Endothelial cell of umbilical vein (primary cell): ENCODE measurements at regions not wholly inside any gene's neighbourhood (a gene's known extent, or its start where the extent isn't known, plus 50 kb on each side); places are given as distances from the start of the nearest gene placed in this dataset.

Experiments
- BruUV-seq: library from RNA; stranded (reverse); fragments of 400-500 nt; replicated peaks from 2 replicates; lab custom pipeline; 2021; lab: Mats Ljungman, UMichigan
- CTCF ChIA-PET: fragments of 300-600, 350-600 bp; sonication (Branson Sonifier 250); formaldehyde crosslinking; loops from one replicate; lab custom pipeline; 2021; ENCODE audit warnings: antibody characterized with exemption, inconsistent platforms; lab: Charles Lee
- POLR2A ChIA-PET: fragments of 300-600, 350-600 bp; sonication (Branson Sonifier 250); formaldehyde crosslinking; loops from one replicate; lab custom pipeline; 2021; ENCODE audit warnings: antibody characterized with exemption, inconsistent platforms; lab: Charles Lee
- DNase-seq: peaks from one replicate; pipeline ENCODE4 v3.0.0-alpha.2; 2011; ENCODE audit warnings: low read depth, low spot score
- FAIRE-seq: peaks from 2 replicates; lab custom pipeline; 2011; peaks lifted over from hg19 to GRCh38; lab: Jason Lieb, UNC
- H2AFZ ChIP-seq: 2 replicates; pipeline ENCODE4 v1.6.0; 2012; ENCODE audit warnings: low read depth, low read length, control low read depth, inconsistent platforms
- H3K27ac ChIP-seq: 2 replicates; pipeline ENCODE4 v1.5.1; 2011; ENCODE audit warnings: low read depth, mild to moderate bottlenecking, control low read depth, low read length, moderate library complexity; ENCODE audit not compliant: insufficient read depth
- H3K27me3 ChIP-seq, 2 experiments: 2 replicates each; pipeline versions ENCODE4 v1.6.0 to v1.6.1; 2011; ENCODE audit warnings: low read length in 2 of 2, mixed read lengths in 1 of 2; ENCODE audit not compliant: control insufficient read depth in 2 of 2, insufficient read depth in 2 of 2
- H3K36me3 ChIP-seq, 2 experiments: 2 replicates in 1 of 2; 3 replicates in 1 of 2; pipeline ENCODE4 v1.5.1; 2011; ENCODE audit warnings: low read length in 2 of 2, mild to moderate bottlenecking in 1 of 2, moderate library complexity in 1 of 2; ENCODE audit not compliant: control insufficient read depth in 2 of 2, insufficient read depth in 2 of 2; ENCODE audit errors: extremely low read depth in 1 of 2
- H3K4me1 ChIP-seq: 3 replicates; pipeline ENCODE4 v1.5.1; 2011; ENCODE audit warnings: mild to moderate bottlenecking, low read length; ENCODE audit not compliant: control insufficient read depth, insufficient read depth; ENCODE audit errors: extremely low read depth
- H3K4me2 ChIP-seq: 2 replicates; pipeline ENCODE4 v1.6.1; 2011; ENCODE audit warnings: low read length, control low read depth, mixed read lengths; ENCODE audit not compliant: insufficient read depth
- H3K4me3 ChIP-seq, 3 experiments: fragments of 200-600 bp in 1 of 3; sonication (generic), shearing (Covaris generic) in 1 of 3; replicated peaks in 1 of 3; 2 replicates each; pipeline ENCODE4 v1.5.1; 2011 to 2016; ENCODE audit warnings: control low read depth in 3 of 3, low read length in 3 of 3, mild to moderate bottlenecking in 2 of 3, inconsistent platforms in 1 of 3, low read depth in 1 of 3, moderate library complexity in 1 of 3; ENCODE audit not compliant: insufficient read depth in 1 of 3
- H3K79me2 ChIP-seq: 2 replicates; pipeline ENCODE4 v1.6.0; 2012; ENCODE audit warnings: low read length, inconsistent platforms; ENCODE audit not compliant: control insufficient read depth, insufficient read depth
- H3K9ac ChIP-seq: replicated peaks from 2 replicates; pipeline ENCODE3; 2011; ENCODE audit warnings: low read length, control low read depth; ENCODE audit not compliant: insufficient read depth; ENCODE audit errors: extremely low read depth
- H3K9me1 ChIP-seq: replicated peaks from 3 replicates; pipeline ENCODE4 v1.6.0; 2011; ENCODE audit warnings: mild to moderate bottlenecking, low read length; ENCODE audit not compliant: control insufficient read depth, insufficient read depth; ENCODE audit errors: extremely low read depth
- H3K9me3 ChIP-seq: replicated peaks from 2 replicates; pipeline ENCODE4 v1.5.1; 2012; ENCODE audit warnings: low read length, inconsistent platforms; ENCODE audit not compliant: control insufficient read depth, insufficient read depth
- H4K20me1 ChIP-seq: replicated peaks from 2 replicates; pipeline ENCODE3; 2011; ENCODE audit warnings: mild to moderate bottlenecking, low read length; ENCODE audit not compliant: control insufficient read depth, insufficient read depth; ENCODE audit errors: extremely low read depth
- CTCF ChIP-seq, 2 donors: IDR thresholded peaks; 1 replicate in 1 of 2; 2 replicates in 1 of 2; pipeline ENCODE4 v1.5.1; 2011; ENCODE audit warnings: low read length in 2 of 2, mild to moderate bottlenecking in 2 of 2, moderate library complexity in 2 of 2, control low read depth in 1 of 2, inconsistent platforms in 1 of 2, low read depth in 1 of 2; ENCODE audit not compliant: insufficient read depth in 1 of 2; ENCODE audit errors: extremely low read depth in 1 of 2
- EZH2 ChIP-seq: IDR thresholded peaks from 2 replicates; pipeline ENCODE4 v1.6.1; 2012; ENCODE audit warnings: borderline replicate concordance, low read depth, mild to moderate bottlenecking, moderate library complexity, low read length, inconsistent platforms; ENCODE audit not compliant: severe bottlenecking
- FOS ChIP-seq: IDR thresholded peaks from 2 replicates; pipeline ENCODE4 v1.6.1; 2011; ENCODE audit warnings: mild to moderate bottlenecking, low read length, moderate library complexity, borderline replicate concordance; ENCODE audit not compliant: insufficient read depth
- GATA2 ChIP-seq: IDR thresholded peaks from 2 replicates; pipeline ENCODE4 v1.7.0; 2011; ENCODE audit warnings: low read depth, mild to moderate bottlenecking, moderate library complexity, mixed read lengths, low read length; ENCODE audit not compliant: insufficient read length, insufficient read depth
- JUN ChIP-seq: IDR thresholded peaks from 2 replicates; pipeline ENCODE4 v1.6.1; 2011; ENCODE audit warnings: borderline replicate concordance, low read depth; ENCODE audit not compliant: insufficient read length, insufficient read depth
- MAX ChIP-seq: IDR thresholded peaks from 2 replicates; pipeline ENCODE4 v1.6.1; 2011; ENCODE audit not compliant: insufficient read depth, insufficient read length
- MYC ChIP-seq: IDR thresholded peaks from one replicate; pipeline ENCODE4 v1.6.1; 2011; ENCODE audit warnings: mild to moderate bottlenecking, low read depth, low read length
- POLR2A ChIP-seq: IDR thresholded peaks from 2 replicates; pipeline ENCODE4 v1.6.1; 2012; ENCODE audit warnings: low read depth, mild to moderate bottlenecking, control low read depth, low read length
- POLR2AphosphoS5 ChIP-seq: IDR thresholded peaks from 2 replicates; pipeline ENCODE4 v1.6.1; 2012; ENCODE audit warnings: low read depth, mild to moderate bottlenecking, control low read depth, low read length, moderate library complexity; ENCODE audit not compliant: insufficient read depth
- dilution Hi-C: fragments of 300-500 bp; cut with MboI; formaldehyde crosslinking; loops from one replicate; pipeline ENCODE4 v1.15.0; 2019; ENCODE audit warnings: low sequenced_read_pairs; ENCODE audit not compliant: extremely low pct_ligation_motif_present
- intact Hi-C: fragments of 100-400 bp; cut with micrococcal nuclease; formaldehyde crosslinking; loops from one replicate; pipeline ENCODE4 v1.10.0; 2022

GRCh38 chrX:117002981-117003380, 540.2 kb upstream of the CT83 start:
- Histone ChIP-seq H3K27ac (no peak overlapping the region), H3K36me3 (no peaks in the 10 kb centered on the region)
- intact Hi-C loops: no loop called here

More at GRCh38 chrX:117002981-117003380, 540.2 kb upstream of the CT83 start:
- BruUV-seq: no TSS peak
- Histone ChIP-seq H3K4me2 (no peak overlapping the region), H3K9ac (no peak overlapping the region), H4K20me1 (no peaks in the 10 kb centered on the region), H2AFZ (no peak overlapping the region), H3K27me3 (no peaks in the 10 kb centered on the region), H3K4me3 (no peak overlapping the region), H3K9me3 (no peaks in the 10 kb centered on the region), H3K4me1 (no peaks in the 10 kb centered on the region), H3K79me2 (no peaks in the 10 kb centered on the region), H3K9me1 (no peaks in the 10 kb centered on the region)
- dilution Hi-C loops: no loop called here
- CTCF ChIA-PET: no interaction called here
- POLR2A ChIA-PET: no interaction called here
- DNase-seq (no peak), FAIRE-seq (no peak)
- TF ChIP-seq GATA2 (no peak), MAX (no peak), POLR2AphosphoS5 (no peak), MYC (no peak), JUN (no peak), EZH2 (no peak), CTCF (IDR thresholded peaks at IDR 0.05; ENCODE audit: extremely low read depth in 1 of 2, insufficient read depth in 1 of 2, low read depth in 1 of 2, low read length in 2 of 2) (no peak), POLR2A (no peak), FOS (no peak)
